ENCODE measurements at regions not wholly inside any gene's neighbourhood (a gene's known extent, or its start where the extent isn't known, plus 50 kb on each side); places are given as distances from the start of the nearest gene placed in this dataset.

DNA sequence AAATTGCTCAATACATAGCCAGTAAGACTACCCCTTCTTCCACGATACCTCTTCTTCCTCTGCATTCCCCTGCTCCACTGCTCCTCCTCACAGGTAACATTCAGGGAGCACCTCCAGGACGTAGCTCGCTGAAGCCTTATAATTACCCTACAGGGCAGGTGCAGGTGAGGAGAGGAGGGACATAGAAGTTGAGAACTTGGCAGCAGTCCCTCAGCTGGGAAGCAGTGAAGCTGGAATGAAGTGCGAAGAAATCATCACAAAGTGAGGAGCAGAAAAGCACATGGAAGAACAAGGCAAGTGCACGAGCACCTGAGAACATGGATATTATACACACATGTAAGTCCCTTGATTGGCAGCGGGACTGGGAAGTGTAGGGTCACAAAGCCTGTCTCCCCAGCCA lies 118.2 kb downstream of the HSD17B3 start:
- DNase-seq (ENCODE audit: low read depth) = no peak
- H3K4me3 ChIP-seq (ENCODE audit: low read depth, low read length) = no peak overlapping the region

DNA sequence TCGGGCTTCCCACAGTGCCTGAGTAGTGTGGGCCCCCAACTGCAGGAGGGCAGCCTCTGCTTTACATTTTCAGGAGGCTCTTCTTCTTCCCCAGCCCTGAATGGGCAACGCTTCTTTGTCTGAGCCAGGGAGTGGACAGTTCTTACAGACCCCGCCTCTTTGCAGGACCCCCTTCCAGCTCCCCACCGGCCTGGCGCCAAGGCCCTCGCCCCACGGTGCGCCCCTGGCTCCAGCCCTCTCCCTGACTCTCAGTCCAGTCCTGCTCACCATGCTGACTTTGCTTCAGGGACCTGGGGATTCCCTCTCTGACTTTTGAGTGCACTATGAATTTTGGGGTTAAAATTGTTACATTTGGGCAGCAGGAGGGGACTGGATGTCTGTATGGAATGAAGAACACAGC lies 123.8 kb downstream of the HSD17B3 start:
- DNase-seq (ENCODE audit: low read depth) = no peak
- no peak overlapping the region for H3K4me3 ChIP-seq (ENCODE audit: low read depth, low read length)

DNA sequence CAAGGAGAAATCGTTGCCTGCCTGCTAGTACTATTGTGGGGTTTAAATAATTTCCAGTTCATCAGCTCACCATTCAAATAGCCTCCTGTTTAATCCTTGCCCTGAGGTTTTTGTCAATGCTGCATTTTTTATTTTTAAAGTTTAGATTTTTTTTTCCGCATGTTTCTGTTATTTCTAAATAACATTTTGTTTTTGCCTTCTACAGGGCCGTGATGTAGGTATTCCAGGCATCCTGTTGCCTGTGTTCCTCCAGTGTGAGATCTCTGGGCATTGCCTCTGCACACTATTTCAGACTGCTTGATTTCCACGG lies 124.3 kb downstream of the HSD17B3 start:
- no peak for DNase-seq (ENCODE audit: low read depth)
- H3K4me3 ChIP-seq (ENCODE audit: low read depth, low read length) = no peak overlapping the region

DNA sequence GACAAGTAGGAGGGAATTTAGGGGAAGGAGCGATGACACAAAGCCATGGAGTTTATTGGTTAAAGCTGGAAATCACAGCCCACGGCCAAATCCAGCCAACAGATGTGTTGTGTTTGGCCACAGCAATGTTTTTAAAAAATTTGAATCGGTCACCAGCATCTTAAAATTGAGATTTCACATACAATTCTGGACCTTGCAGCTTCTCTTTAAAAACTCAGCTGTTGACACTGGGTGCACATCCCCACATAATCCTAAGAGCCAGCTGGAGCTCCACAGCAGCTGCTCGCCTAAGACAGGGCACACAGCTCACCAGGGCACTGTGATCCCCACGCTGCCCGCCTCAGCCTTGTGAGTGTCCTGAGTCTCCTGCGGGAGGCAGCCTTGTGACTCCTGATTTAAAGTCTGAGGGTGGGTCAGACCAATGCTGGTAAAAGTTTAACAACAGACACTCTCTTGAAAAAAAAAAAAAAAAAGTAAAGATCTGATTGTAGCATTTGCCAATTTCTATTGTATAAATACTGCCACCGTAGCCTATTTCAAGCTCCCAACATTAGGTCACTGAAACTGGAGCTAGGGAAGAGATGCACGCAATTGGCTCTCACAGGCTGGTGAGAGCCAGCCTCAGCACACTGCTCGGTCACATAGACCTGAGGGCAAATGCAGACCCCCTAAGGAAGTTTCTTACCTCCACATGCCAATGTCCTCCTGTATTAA lies 124.8 kb downstream of the HSD17B3 start:
- DNase-seq (ENCODE audit: low read depth) = peak; percentile 4
- no peak overlapping the region for H3K4me3 ChIP-seq (ENCODE audit: low read depth, low read length)

DNA sequence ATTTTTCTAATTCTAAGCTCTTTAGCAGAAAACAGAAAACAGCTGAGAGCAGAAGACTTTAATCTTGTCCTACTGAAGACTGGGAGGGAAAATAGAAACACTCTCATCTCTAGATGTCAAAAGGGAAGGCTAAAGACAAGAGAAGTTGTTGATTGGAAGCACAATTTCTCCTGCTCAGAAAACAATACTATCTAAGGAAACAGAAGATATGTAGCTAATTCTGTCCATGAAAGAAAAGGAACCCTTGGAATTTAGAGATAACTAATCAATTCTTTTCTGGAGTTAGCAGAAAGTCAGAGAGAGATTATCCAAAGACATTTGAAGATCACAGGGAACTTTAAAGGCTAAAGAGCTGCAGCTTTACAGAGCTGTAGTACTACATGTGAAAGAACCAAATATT lies 126.2 kb downstream of the HSD17B3 start:
- DNase-seq (ENCODE audit: low read depth) = no peak
- H3K4me3 ChIP-seq (ENCODE audit: low read depth, low read length) = no peak overlapping the region

DNA sequence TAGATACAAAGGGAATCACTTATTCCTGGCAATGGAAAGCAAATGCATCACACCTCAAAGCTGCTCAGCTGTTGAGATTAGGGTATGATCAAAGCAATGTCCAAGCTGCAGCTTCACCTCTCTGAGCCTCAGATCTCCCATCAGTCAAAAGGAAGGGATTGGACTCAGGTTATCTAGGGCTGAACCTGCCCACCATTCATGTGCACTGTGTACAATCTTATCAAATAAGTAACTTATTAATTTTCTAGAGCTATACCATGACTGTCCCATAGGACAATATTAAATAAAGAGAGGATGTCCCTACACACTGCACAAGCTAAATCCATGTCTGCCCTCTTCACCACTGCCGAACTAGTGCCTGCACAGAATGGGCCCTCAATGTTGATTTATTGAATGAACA lies 127.0 kb downstream of the HSD17B3 start:
- DNase-seq (ENCODE audit: low read depth) = no peak
- no peak overlapping the region for H3K4me3 ChIP-seq (ENCODE audit: low read depth, low read length)

DNA sequence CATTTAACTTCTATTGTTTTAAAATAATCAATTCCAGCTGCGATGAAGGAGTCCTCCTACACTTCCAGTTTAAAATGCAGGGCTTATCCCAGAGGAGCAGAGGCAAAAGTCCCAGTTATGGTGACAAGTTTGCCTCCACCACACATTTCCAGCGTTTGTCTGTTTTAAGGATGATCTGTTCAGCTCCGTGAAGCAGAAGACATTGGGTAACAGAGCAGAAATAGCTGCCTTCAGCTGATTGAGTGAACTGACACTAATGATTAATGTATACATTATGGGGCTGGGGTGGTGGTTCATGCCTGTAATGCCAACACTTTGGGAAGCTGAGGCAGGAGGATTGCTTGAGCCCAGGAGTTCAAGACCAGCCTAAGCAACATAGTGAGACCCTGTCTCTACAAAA lies 127.6 kb downstream of the HSD17B3 start:
- H3K4me3 ChIP-seq (ENCODE audit: low read depth, low read length) = no peak overlapping the region
- DNase-seq (ENCODE audit: low read depth) = no peak

DNA sequence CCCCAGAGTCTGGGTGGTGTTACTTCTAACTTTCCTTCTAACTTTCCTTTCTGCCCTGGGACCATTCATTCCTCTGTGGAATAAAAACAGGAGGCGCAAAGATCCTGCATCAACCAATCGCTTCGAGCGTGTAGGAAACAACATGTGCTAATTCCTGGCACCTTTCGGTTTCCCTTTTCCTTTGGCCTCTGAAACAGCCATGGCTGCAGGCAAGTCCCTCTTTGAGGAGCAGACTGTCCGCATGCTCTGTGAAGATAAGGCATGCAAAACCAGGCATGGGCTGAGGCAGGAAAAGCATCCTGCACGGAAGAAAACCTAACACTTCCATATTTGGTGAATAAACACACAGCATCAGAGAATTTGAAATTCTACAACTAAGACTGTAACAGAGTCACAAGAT lies 128.3 kb downstream of the HSD17B3 start:
- no peak overlapping the region for H3K4me3 ChIP-seq (ENCODE audit: low read depth, low read length)
- DNase-seq (ENCODE audit: low read depth) = no peak

DNA sequence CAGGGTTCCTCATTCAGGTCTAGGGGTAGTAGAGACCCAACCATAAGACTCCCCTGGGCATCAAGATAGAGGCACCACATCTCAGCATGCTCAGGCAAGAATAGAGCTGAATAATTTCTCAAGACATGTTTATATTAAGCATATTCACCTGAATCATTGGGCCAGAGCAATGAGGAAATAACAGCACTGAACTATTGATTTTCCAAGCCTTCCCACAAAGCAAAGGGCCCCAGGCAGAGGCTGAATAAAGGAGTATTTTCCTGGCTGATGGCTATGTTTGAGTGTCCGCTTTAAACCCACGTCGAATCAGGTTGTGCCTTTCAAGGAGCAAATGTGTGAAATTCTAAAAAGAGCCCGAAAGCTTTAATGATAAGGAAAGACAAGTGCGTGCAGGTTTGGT lies 129.2 kb downstream of the HSD17B3 start:
- DNase-seq (ENCODE audit: low read depth) = no peak
- H3K4me3 ChIP-seq (ENCODE audit: low read depth, low read length) = no peak overlapping the region

DNA sequence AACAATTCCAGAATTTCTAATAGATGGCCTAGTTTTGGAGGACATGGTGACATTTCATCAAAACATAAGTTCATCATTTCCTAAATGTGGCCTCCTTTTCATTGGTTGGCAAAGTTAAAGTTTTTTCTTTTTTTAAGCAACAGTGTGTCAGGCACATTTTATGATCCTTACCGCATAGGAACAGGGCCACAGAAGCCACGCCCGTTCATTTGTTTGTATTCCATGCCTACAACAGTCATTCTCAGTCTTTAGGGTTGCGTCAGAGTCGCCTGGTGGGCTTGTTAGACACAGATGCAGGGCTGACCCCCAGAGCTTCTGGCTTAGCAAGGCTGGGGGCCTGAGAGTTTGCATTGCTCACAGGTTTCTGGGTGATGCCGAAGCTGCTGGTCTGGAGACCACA lies 130.2 kb downstream of the HSD17B3 start:
- no peak overlapping the region for H3K4me3 ChIP-seq (ENCODE audit: low read depth, low read length)
- DNase-seq (ENCODE audit: low read depth) = no peak

DNA sequence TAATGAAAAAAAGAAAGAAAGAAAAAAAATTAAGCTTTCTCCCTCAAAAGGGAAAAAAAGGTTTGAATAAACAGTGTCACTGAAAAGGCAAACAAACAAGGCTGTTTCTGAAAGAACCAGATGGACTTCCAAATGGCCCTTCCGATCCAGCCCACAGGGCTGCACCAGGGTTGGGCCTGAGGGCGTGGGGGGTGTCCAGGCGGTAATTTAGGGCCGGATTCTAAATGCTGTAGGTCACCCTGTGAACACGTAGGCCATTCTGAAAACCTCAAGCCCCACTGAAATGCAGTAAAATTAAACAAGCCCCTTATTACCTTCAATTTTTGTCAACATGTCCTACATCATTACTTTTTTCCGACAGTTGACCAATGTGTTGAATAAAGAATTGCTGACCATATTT lies 132.1 kb downstream of the HSD17B3 start:
- DNase-seq (ENCODE audit: low read depth) = no peak
- no peak overlapping the region for H3K4me3 ChIP-seq (ENCODE audit: low read depth, low read length)

DNA sequence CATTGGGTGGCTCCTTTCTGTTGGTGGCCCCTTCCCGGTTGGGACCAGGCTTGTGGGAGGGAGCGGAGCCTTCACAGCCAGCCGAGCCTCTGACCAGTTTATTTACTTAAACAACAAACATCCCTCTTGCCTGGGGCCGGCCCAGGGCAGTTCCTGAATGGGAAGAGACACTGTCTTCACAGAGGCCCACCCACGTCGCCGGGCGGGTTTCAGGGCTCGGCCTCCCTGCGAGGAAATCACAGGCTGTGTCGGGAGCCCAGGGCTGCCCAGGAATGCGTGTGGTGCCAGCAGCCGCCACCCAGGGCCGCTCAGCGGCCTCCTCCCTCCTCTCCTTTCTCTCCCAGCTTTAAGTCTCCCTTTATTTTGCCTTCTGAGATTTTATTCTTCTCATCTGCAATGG lies 132.5 kb downstream of the HSD17B3 start:
- H3K4me3 ChIP-seq (ENCODE audit: low read depth, low read length) = no peak overlapping the region
- DNase-seq (ENCODE audit: low read depth) = no peak

DNA sequence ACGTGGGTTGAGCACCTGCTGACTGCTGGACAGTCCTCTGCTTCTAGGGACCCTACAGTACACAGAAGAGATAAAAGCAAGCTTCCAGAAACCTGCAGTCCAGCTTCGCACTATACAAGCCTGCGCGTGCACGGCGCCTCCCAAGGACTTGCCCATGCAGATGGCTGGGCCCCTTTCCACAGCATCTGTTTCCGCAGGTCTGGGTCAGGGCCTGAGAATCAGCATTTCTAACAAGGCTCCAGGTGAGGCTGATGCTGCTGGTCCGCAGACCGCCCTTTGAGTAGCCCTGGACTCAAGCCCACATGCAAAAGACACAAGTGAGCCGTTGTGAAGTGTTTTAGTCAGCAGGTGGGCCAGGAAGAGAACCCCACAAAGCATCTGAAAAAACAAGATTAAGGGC lies 133.1 kb downstream of the HSD17B3 start:
- H3K4me3 ChIP-seq (ENCODE audit: low read depth, low read length) = no peak overlapping the region
- DNase-seq (ENCODE audit: low read depth) = no peak

DNA sequence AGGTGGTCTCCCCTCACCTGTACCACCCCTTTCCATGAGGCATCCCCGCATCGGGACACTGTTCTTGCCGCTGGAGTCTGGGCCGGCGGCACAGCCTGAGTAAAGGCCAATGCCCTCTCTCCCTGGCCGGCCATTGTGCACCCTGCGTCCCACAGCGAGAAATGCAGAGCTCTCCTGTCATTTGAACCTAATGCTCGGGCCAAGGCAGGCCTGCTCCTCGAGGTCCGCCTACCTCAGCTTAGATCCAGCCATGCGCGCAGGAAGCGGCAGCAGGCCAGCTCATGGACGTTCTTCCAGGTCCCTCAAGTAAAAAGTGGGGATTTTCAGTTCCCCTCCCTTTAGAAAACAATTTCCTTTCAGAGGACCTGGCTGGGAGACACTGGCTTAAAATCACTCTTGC lies 135.0 kb downstream of the HSD17B3 start:
- no peak overlapping the region for H3K4me3 ChIP-seq (ENCODE audit: low read depth, low read length)
- DNase-seq (ENCODE audit: low read depth) = no peak

DNA sequence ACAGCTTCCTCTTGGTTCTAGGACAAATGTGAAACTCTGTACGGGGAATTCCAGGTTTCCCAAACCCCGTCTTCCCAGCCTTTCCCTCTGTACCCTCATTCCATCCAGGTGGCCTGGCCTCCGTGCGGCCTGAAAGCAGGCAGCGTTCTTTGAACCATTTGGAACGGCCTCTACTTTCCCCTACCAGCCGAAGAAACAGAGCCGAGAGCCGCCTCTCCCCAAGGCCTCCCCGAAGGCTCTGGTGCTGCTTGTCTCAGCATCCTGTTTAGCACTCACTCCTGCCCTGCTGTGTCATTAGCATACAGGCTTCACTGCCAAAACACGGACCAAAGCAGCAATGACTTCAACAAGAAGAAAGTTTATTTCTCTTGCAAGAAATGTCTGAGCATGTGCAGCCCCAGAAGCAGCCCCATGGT lies 137.7 kb downstream of the HSD17B3 start:
- no peak overlapping the region for H3K4me3 ChIP-seq (ENCODE audit: low read depth, low read length)
- no peak for DNase-seq (ENCODE audit: low read depth)

DNA sequence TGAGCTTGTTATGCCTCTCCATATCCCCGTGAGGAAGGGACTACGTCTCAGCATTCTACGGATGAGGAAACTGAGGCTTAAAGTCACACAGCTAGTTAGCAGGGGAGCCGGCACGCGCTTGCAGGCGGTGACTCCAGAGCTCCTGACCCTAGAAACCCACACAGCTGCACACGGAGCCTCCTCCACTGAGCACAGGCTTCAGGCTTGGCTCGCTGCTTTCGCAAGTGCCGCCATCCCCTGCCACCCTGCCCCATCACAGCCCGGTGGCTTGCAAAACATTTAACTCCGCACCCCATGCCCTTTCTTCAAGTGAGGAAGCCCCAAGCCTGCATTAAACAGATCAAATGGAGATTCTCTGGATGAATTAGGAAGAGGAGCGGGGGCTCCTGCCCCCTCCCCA lies 138.3 kb downstream of the HSD17B3 start:
- no peak overlapping the region for H3K4me3 ChIP-seq (ENCODE audit: low read depth, low read length)
- no peak for DNase-seq (ENCODE audit: low read depth)

DNA sequence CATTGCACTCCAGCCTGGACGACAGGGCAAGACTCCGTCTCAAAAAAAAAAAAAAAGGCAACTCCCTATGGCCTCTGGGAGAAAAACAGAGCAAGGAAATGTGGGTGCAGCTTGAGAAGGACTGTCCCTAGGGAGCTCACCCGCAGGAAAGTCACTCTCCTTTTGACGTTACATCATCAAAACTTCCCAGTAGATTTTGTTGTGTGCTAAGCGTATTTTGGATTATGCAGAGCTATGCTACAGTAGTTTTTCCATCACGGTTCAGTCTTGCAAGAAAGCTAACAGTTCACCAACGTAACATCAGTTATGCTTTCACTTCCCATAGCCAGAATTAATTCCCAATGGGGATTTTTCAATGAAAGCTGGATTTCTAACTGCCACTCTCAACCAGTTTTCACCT lies 138.8 kb downstream of the HSD17B3 start:
- H3K4me3 ChIP-seq (ENCODE audit: low read depth, low read length) = no peak overlapping the region
- no peak for DNase-seq (ENCODE audit: low read depth)

DNA sequence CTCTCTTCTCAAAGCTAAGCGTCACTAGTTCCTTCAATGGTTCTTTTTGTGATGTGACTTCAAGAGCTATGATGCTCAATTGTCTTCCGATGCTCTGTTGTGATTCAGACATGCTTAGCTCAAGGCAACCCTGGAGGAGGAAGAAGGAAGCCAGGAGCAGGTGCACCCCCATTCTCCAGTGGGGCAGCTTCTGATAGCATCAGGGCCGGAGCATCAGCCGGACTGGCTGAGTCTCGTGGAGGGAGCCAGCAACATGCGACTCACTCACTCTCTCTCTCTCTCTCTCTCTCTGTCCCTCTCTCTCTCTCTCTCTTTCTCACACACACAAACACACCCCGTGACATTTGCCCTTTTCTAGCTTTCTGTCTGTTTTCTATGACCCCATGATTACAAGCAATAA lies 140.2 kb downstream of the HSD17B3 start:
- H3K4me3 ChIP-seq (ENCODE audit: low read depth, low read length) = no peak overlapping the region
- DNase-seq (ENCODE audit: low read depth) = no peak

DNA sequence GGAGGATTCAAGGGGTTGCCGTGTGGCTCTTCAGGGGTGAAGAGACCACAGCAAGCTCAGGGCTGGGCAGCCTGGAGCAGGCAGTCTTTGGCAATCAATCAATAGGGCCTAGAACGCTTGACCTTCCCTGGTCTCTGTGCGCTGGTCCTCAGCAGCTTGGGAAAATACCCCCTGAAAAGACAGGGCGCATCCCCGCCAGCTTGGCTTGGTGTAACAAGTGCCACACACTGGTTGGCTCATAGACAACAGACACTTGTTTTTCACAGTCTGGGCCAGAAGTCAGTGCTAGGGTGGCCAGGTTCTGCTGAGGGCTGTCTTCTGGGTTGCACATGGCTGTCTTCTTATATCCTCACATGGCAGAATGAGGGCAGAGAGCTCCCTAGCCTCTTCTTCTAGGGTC lies 141.1 kb downstream of the HSD17B3 start:
- no peak overlapping the region for H3K4me3 ChIP-seq (ENCODE audit: low read depth, low read length)
- no peak for DNase-seq (ENCODE audit: low read depth)

DNA sequence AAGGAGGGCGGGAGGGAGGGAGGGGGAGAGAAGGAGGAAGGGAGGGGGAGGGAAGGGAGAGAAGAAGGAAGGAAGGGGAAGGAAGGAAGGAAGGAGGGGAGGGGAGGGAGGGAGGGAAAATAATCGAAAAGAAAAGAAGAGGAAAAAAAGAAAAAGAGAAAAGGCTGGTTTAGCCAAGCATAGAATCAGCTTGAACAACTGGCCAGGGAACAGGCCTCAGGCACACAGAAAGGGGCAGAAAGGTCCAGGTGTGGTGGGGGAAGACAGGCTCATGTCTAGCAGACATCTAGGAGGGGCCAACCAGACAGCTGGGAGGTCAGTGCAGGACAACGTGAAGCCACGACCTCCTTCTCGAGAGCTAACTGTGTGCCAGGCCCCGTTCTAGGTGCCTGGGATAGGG lies 141.8 kb downstream of the HSD17B3 start:
- H3K4me3 ChIP-seq (ENCODE audit: low read depth, low read length) = no peak overlapping the region
- DNase-seq (ENCODE audit: low read depth) = no peak

DNA sequence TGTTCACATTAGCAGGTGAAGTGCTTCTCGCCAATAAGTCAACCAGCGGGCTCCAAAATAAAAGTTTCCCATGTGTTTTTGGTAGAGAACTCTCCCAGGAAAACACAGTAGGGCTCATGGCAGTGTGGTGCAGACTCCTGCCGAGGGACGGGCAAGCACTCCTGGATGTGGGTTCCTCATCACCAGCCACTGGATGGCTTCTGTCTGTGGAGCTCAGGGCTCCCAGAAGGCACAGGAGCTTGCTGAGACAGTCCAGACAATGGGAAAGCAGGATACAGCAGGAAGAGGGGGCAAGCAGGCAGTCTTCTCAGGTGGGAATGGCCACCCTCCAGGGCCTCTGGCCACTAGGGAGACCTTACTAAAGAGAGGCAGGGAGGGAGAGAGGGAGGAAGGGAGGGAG lies 142.4 kb downstream of the HSD17B3 start:
- H3K4me3 ChIP-seq (ENCODE audit: low read depth, low read length) = no peak overlapping the region
- no peak for DNase-seq (ENCODE audit: low read depth)

DNA sequence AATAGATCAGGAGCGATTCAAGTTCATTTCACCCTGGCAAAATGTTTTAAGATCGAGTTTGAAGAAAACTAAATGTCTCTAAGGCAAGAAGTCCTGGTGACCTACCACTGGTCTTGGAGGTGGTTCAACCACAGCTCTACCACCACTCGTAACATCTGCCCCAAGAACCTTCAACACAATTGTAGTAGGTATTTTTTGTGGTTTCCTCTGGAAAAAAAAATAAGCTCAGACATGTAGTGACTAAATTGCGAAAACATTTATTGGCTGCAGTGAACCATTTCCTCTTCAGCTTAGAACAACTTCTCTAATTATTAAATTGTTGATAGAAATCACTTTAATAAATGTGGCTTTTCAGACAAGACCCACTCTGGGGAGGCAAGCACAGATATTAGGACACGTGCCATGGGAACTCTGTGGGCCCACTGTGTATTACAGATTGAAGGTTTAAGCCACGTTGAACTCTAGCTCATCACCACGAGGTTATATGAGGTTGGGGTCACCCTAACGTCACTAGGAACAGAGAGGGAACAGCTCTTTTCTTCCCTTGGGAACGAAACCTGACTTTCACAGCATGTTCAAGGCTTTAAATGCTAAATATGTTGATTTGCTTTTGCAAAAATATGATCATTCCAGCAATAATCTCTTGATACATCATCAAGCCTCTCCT lies 142.9 kb downstream of the HSD17B3 start:
- no peak overlapping the region for H3K4me3 ChIP-seq (ENCODE audit: low read depth, low read length)
- no peak for DNase-seq (ENCODE audit: low read depth)
